Tibial artery (tissue), 4 donors: ENCODE measurements at regions not wholly inside any gene's neighbourhood (a gene's known extent, or its start where the extent isn't known, plus 50 kb on each side); places are given as distances from the start of the nearest gene placed in this dataset.

Experiments
- DNase-seq, 2 donors: peaks; one replicate each; pipeline ENCODE4 v3.0.0-alpha.2; 2019
- H3K27ac ChIP-seq, 2 donors: fragments of 200-600 bp; sonication (generic) in 1 of 2; 1 replicate in 1 of 2; 2 replicates in 1 of 2; pipeline ENCODE4 v1.5.1; 2018 to 2019; ENCODE audit warnings: mild to moderate bottlenecking in 1 of 2
- H3K27me3 ChIP-seq, 2 donors: fragments of 200-600 bp; sonication (generic) in 1 of 2; one replicate each; pipeline versions ENCODE4 v1.5.1 to v1.6.0; 2016 to 2019
- H3K36me3 ChIP-seq, 3 donors: fragments of 200-600 bp; sonication (generic) in 2 of 3; one replicate each; pipeline ENCODE4 v1.5.1; 2016 to 2019; ENCODE audit warnings: mild to moderate bottlenecking in 2 of 3
- H3K4me1 ChIP-seq, 4 donors: fragments of 200-600 bp; sonication (generic) in 2 of 4; 1 replicate in 3 of 4; 2 replicates in 1 of 4; pipeline ENCODE4 v1.5.1; 2016 to 2019
- H3K4me3 ChIP-seq, 2 donors: fragments of 200-600 bp; sonication (generic) in 1 of 2; 1 replicate in 1 of 2; 2 replicates in 1 of 2; pipeline ENCODE4 v1.5.1; 2018 to 2019; ENCODE audit warnings: mild to moderate bottlenecking in 2 of 2
- H3K9me3 ChIP-seq, 3 donors: fragments of 200-600 bp; sonication (generic) in 1 of 3; one replicate each; pipeline ENCODE4 v1.5.1; 2016 to 2019
- CTCF ChIP-seq, 2 experiments: fragments of 200-600 bp in 1 of 2; fragments of 450-650 bp in 1 of 2; IDR thresholded peaks; one replicate each; pipeline ENCODE4 v1.5.1; 2017 to 2019; ENCODE audit warnings: antibody characterized with exemption in 2 of 2, mild to moderate bottlenecking in 1 of 2, moderate library complexity in 1 of 2
- intact Hi-C: fragments of 100-400 bp; cut with DNase I; formaldehyde crosslinking; loops from one replicate; pipeline ENCODE4 v1.15.0; 2023; ENCODE audit warnings: low total_unique reads

GRCh38 chr3:193008654-193009053, 91.0 kb upstream of the MB21D2 start:
- intact Hi-C loops = no loop called here
- H3K9me3 ChIP-seq = peaks cover 0 to 10% (median 6%) of the 10 kb centered on the region in 3 donors
- H3K36me3 ChIP-seq = no peaks in the 10 kb centered on the region
- TF ChIP-seq CTCF (IDR thresholded peaks at IDR 0.05) = no peak
- H3K27me3 ChIP-seq = no peaks in the 10 kb centered on the region
- no peak overlapping the region for H3K4me3 ChIP-seq
- no peaks in the 10 kb centered on the region for H3K4me1 ChIP-seq
- DNase-seq = no peak
- no peak overlapping the region for H3K27ac ChIP-seq

- no peak overlapping the region for H3K27ac ChIP-seq
- peaks cover 0 to 10% (median 6%) of the 10 kb centered on the region in 3 donors for H3K9me3 ChIP-seq
- intact Hi-C loops = no loop called here
- no peaks in the 10 kb centered on the region for H3K36me3 ChIP-seq
- H3K27me3 ChIP-seq = no peaks in the 10 kb centered on the region
- TF ChIP-seq CTCF (IDR thresholded peaks at IDR 0.05) = no peak
- no peak overlapping the region for H3K4me3 ChIP-seq
- DNase-seq = no peak
- no peaks in the 10 kb centered on the region for H3K4me1 ChIP-seq
These were observed 92.5 kb upstream of the MB21D2 start for GRCh38 chr3:193010191-193010590.

GRCh38 chr3:193011958-193012357, 94.3 kb upstream of the MB21D2 start:
- intact Hi-C loops = no loop called here

GRCh38 chr3:193014902-193015301, 97.2 kb upstream of the MB21D2 start:
- DNase-seq = no peak
- Histone ChIP-seq H3K4me1 (no peaks in the 10 kb centered on the region), H3K36me3 (no peaks in the 10 kb centered on the region), H3K4me3 (no peak overlapping the region), H3K27me3 (no peaks in the 10 kb centered on the region), H3K9me3 (peaks cover 0 to 10% (median 6%) of the 10 kb centered on the region in 3 donors), H3K27ac (no peak overlapping the region)
- intact Hi-C loops = no loop called here
- no peak for TF ChIP-seq CTCF (IDR thresholded peaks at IDR 0.05)

More at GRCh38 chr3:193011958-193012357, 94.3 kb upstream of the MB21D2 start:
- H3K36me3 ChIP-seq = no peaks in the 10 kb centered on the region
- TF ChIP-seq CTCF (IDR thresholded peaks at IDR 0.05) = no peak
- H3K27ac ChIP-seq = no peak overlapping the region
- no peak overlapping the region for H3K4me3 ChIP-seq
- DNase-seq = no peak
- H3K27me3 ChIP-seq = no peaks in the 10 kb centered on the region
- no peaks in the 10 kb centered on the region for H3K4me1 ChIP-seq
- peaks cover 0 to 10% (median 6%) of the 10 kb centered on the region in 3 donors for H3K9me3 ChIP-seq

GRCh38 chr3:193016437-193016901, 98.8 kb upstream of the MB21D2 start:
- DNase-seq = no peak
- no peak for TF ChIP-seq CTCF (IDR thresholded peaks at IDR 0.05)
- H3K4me3 ChIP-seq = no peak overlapping the region

GRCh38 chr3:193021506-193022010, 103.9 kb upstream of the MB21D2 start:
- Histone ChIP-seq H3K27me3 (no peaks in the 10 kb centered on the region), H3K4me3 (no peak overlapping the region), H3K4me1 (no peaks in the 10 kb centered on the region), H3K27ac (no peak overlapping the region), H3K36me3 (no peaks in the 10 kb centered on the region), H3K9me3 (no peaks in the 10 kb centered on the region)
- no peak for TF ChIP-seq CTCF (IDR thresholded peaks at IDR 0.05)
- DNase-seq = no peak
- intact Hi-C loops = no loop called here

More at GRCh38 chr3:193016437-193016901, 98.8 kb upstream of the MB21D2 start:
- intact Hi-C loops = no loop called here
- no peaks in the 10 kb centered on the region for H3K27me3 ChIP-seq
- no peak overlapping the region for H3K27ac ChIP-seq
- H3K4me1 ChIP-seq = no peaks in the 10 kb centered on the region
- H3K36me3 ChIP-seq = no peaks in the 10 kb centered on the region
- H3K9me3 ChIP-seq = peaks cover 0 to 10% (median 6%) of the 10 kb centered on the region in 3 donors
